WTC11 (cell line): ENCODE measurements at regions not wholly inside any gene's neighbourhood (a gene's known extent, or its start where the extent isn't known, plus 50 kb on each side); places are given as distances from the start of the nearest gene placed in this dataset.

Experiments used
- ATAC-seq: fragments of 200-7000 bp; cut with Tn5 transposase; 2 replicates; pipeline ENCODE4 v1.10.0; 2021; ENCODE audit warnings: mild to moderate bottlenecking, moderate library complexity
- CTCF ChIA-PET: fragments of 300-600 bp; sonication (Branson Sonifier 250); formaldehyde crosslinking; loops from one replicate; lab custom pipeline; 2021; ENCODE audit warnings: antibody characterized with exemption; lab: Charles Lee
- POLR2A ChIA-PET: fragments of 350-600 bp; sonication (Branson Sonifier 250); formaldehyde crosslinking; loops from one replicate; lab custom pipeline; 2021; ENCODE audit warnings: antibody characterized with exemption; lab: Charles Lee
- DNase-seq: peaks from one replicate; pipeline ENCODE4 v3.0.0; 2021; ENCODE audit warnings: low spot score
- H3K27ac Mint-ChIP-seq: 2 replicates; pipeline ENCODE4 v1.8.0; 2021; ENCODE audit warnings: mixed read lengths
- H3K27me3 Mint-ChIP-seq: 2 replicates; pipeline ENCODE4 v1.8.0; 2021; ENCODE audit warnings: low read depth, mild to moderate bottlenecking, moderate library complexity, mixed read lengths
- H3K36me3 Mint-ChIP-seq: 2 replicates; pipeline ENCODE4 v1.8.0; 2021; ENCODE audit warnings: mixed read lengths
- H3K4me1 Mint-ChIP-seq: 2 replicates; pipeline ENCODE4 v1.8.0; 2022; ENCODE audit warnings: mixed read lengths
- H3K4me3 Mint-ChIP-seq: 2 replicates; pipeline ENCODE4 v1.8.0; 2021; ENCODE audit warnings: mild to moderate bottlenecking, moderate library complexity, mixed read lengths
- H3K9me3 Mint-ChIP-seq: 2 replicates; pipeline ENCODE4 v1.8.0; 2021; ENCODE audit warnings: mixed read lengths
- ATF1 ChIP-seq: sonication (generic); formaldehyde crosslinking; IDR thresholded peaks from 2 replicates; pipeline ENCODE4 v1.8.1; 2023; ENCODE audit warnings: mild to moderate bottlenecking, moderate library complexity, missing genetic modification reagents
- ELF4 ChIP-seq: sonication (generic); formaldehyde crosslinking; IDR thresholded peaks from 2 replicates; pipeline ENCODE4 v1.8.1; 2022; ENCODE audit warnings: low read depth, mild to moderate bottlenecking, moderate library complexity, missing genetic modification reagents
- ERG ChIP-seq: fragments of 250-450 bp; sonication (Bioruptor Pico); IDR thresholded peaks from 2 replicates; pipeline ENCODE4 v1.8.0; 2021; ENCODE audit warnings: mild to moderate bottlenecking
- FOXK1 ChIP-seq: sonication (generic); formaldehyde crosslinking; IDR thresholded peaks from 2 replicates; pipeline ENCODE4 v1.8.0; 2022; ENCODE audit warnings: mild to moderate bottlenecking, moderate library complexity, missing genetic modification reagents
- FOXP1 ChIP-seq: sonication (generic); formaldehyde crosslinking; IDR thresholded peaks from 2 replicates; pipeline ENCODE4 v1.8.0; 2022; ENCODE audit warnings: missing genetic modification reagents, mild to moderate bottlenecking, moderate library complexity, borderline replicate concordance
- IRF2 ChIP-seq: sonication (generic); formaldehyde crosslinking; IDR thresholded peaks from 2 replicates; pipeline ENCODE4 v1.8.0; 2022; ENCODE audit warnings: low read depth, missing genetic modification reagents, borderline replicate concordance
- JAZF1 ChIP-seq: fragments of 250-450 bp; sonication (Bioruptor Pico); IDR thresholded peaks from 2 replicates; pipeline ENCODE4 v1.9.0; 2021; ENCODE audit warnings: moderate library complexity, mild to moderate bottlenecking, inconsistent platforms
- MXD4 ChIP-seq: fragments of 250-450 bp; sonication (Bioruptor Pico); IDR thresholded peaks from 2 replicates; pipeline ENCODE4 v1.8.0; 2021; ENCODE audit warnings: mild to moderate bottlenecking, moderate library complexity, borderline replicate concordance
- NFE2L1 ChIP-seq: sonication (generic); formaldehyde crosslinking; IDR thresholded peaks from 2 replicates; pipeline ENCODE4 v1.8.1; 2023; ENCODE audit warnings: missing genetic modification reagents
- NFYB ChIP-seq: sonication (generic); formaldehyde crosslinking; conservative IDR thresholded peaks from 2 replicates; pipeline ENCODE4 v1.8.0; 2022; ENCODE audit warnings: low read depth, missing genetic modification reagents
- PRDM15 ChIP-seq: sonication (generic); formaldehyde crosslinking; IDR thresholded peaks from 2 replicates; pipeline ENCODE4 v1.8.0; 2022; ENCODE audit warnings: missing genetic modification reagents
- RELA ChIP-seq: sonication (generic); formaldehyde crosslinking; IDR thresholded peaks from 2 replicates; pipeline ENCODE4 v1.8.1; 2022; ENCODE audit warnings: missing genetic modification reagents, mild to moderate bottlenecking, borderline replicate concordance
- TEAD4 ChIP-seq: sonication (generic); formaldehyde crosslinking; IDR thresholded peaks from 2 replicates; pipeline ENCODE4 v1.8.0; 2022; ENCODE audit warnings: mild to moderate bottlenecking, missing genetic modification reagents
- TP53 ChIP-seq: sonication (generic); formaldehyde crosslinking; IDR thresholded peaks from 2 replicates; pipeline ENCODE4 v1.8.1; 2023; ENCODE audit warnings: mild to moderate bottlenecking, missing genetic modification reagents
- ZBTB43 ChIP-seq: sonication (generic); formaldehyde crosslinking; IDR thresholded peaks from 2 replicates; pipeline ENCODE4 v1.8.1; 2023; ENCODE audit warnings: mild to moderate bottlenecking, missing genetic modification reagents
- ZNF121 ChIP-seq: sonication (generic); formaldehyde crosslinking; IDR thresholded peaks from 2 replicates; pipeline ENCODE4 v1.8.0; 2023; ENCODE audit warnings: missing genetic modification reagents
- ZNF317 ChIP-seq: sonication (generic); formaldehyde crosslinking; IDR thresholded peaks from 2 replicates; pipeline ENCODE4 v1.8.1; 2023; ENCODE audit warnings: low read depth, mild to moderate bottlenecking, moderate library complexity, missing genetic modification reagents, borderline replicate concordance
- TF ChIP-seq, protein P1 (sequence below): sonication (generic); formaldehyde crosslinking; IDR thresholded peaks from 2 replicates; pipeline ENCODE4 v1.8.1; 2022; ENCODE audit warnings: missing genetic modification reagents, borderline replicate concordance
- TF ChIP-seq, protein P2 (sequence below): sonication (generic); formaldehyde crosslinking; IDR thresholded peaks from 2 replicates; pipeline ENCODE4 v1.8.1; 2023; ENCODE audit warnings: mild to moderate bottlenecking, missing genetic modification reagents, moderate library complexity
- TF ChIP-seq, protein P3 (sequence below): sonication (generic); formaldehyde crosslinking; IDR thresholded peaks from 2 replicates; pipeline ENCODE4 v1.8.0; 2023; ENCODE audit warnings: mild to moderate bottlenecking, missing genetic modification reagents

DNA sequence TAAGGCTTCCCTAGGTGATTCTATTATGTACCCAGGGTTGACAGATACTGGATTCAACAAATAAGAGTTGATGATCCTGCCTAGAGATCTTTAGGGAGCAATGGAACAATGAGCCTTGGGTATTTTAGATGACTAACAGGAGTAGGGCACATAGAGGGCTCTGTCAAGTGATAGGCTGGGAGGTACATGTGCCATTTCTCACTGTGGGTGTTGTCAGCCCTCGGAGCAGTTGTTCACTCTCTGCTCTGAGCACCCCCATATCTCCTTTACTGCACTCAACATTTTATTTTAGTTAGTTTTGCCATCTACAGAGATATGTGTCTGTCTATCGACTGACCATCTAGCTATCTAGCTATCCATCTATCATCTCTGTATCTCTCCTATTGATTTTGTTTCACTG is 950.6 kb downstream of the TYW1 start (continued):
- TF ChIP-seq, protein P1, sequence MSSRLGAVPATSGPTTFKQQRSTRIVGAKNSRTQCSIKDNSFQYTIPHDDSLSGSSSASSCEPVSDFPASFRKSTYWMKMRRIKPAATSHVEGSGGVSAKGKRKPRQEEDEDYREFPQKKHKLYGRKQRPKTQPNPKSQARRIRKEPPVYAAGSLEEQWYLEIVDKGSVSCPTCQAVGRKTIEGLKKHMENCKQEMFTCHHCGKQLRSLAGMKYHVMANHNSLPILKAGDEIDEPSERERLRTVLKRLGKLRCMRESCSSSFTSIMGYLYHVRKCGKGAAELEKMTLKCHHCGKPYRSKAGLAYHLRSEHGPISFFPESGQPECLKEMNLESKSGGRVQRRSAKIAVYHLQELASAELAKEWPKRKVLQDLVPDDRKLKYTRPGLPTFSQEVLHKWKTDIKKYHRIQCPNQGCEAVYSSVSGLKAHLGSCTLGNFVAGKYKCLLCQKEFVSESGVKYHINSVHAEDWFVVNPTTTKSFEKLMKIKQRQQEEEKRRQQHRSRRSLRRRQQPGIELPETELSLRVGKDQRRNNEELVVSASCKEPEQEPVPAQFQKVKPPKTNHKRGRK (CRISPR knock-in tag): no peak
- TF ChIP-seq IRF2 (CRISPR knock-in tag): no peak
- TF ChIP-seq FOXK1: no peak
- TF ChIP-seq PRDM15 (CRISPR knock-in tag): no peak

GRCh38 chr7:67947646-67948045 is 951.0 kb downstream of the TYW1 start:
- TF ChIP-seq MXD4 (CRISPR knock-in tag) (no peak), ZNF121 (CRISPR knock-in tag) (no peak), ERG (CRISPR knock-in tag) (no peak), ATF1 (no peak), ZNF317 (CRISPR knock-in tag) (no peak), TP53 (CRISPR knock-in tag) (no peak), JAZF1 (CRISPR knock-in tag) (no peak), TEAD4 (CRISPR knock-in tag) (no peak), FOXP1 (no peak), NFYB (no peak), RELA (no peak), NFE2L1 (CRISPR knock-in tag) (no peak), ELF4 (CRISPR knock-in tag) (no peak), FOXK1 (no peak), ZBTB43 (no peak)
- TF ChIP-seq, protein P2, sequence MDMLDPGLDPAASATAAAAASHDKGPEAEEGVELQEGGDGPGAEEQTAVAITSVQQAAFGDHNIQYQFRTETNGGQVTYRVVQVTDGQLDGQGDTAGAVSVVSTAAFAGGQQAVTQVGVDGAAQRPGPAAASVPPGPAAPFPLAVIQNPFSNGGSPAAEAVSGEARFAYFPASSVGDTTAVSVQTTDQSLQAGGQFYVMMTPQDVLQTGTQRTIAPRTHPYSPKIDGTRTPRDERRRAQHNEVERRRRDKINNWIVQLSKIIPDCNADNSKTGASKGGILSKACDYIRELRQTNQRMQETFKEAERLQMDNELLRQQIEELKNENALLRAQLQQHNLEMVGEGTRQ (CRISPR knock-in tag): no peak
- TF ChIP-seq, protein P3, sequence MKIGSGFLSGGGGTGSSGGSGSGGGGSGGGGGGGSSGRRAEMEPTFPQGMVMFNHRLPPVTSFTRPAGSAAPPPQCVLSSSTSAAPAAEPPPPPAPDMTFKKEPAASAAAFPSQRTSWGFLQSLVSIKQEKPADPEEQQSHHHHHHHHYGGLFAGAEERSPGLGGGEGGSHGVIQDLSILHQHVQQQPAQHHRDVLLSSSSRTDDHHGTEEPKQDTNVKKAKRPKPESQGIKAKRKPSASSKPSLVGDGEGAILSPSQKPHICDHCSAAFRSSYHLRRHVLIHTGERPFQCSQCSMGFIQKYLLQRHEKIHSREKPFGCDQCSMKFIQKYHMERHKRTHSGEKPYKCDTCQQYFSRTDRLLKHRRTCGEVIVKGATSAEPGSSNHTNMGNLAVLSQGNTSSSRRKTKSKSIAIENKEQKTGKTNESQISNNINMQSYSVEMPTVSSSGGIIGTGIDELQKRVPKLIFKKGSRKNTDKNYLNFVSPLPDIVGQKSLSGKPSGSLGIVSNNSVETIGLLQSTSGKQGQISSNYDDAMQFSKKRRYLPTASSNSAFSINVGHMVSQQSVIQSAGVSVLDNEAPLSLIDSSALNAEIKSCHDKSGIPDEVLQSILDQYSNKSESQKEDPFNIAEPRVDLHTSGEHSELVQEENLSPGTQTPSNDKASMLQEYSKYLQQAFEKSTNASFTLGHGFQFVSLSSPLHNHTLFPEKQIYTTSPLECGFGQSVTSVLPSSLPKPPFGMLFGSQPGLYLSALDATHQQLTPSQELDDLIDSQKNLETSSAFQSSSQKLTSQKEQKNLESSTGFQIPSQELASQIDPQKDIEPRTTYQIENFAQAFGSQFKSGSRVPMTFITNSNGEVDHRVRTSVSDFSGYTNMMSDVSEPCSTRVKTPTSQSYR (CRISPR knock-in tag): no peak
- TF ChIP-seq, protein P1 (CRISPR knock-in tag): no peak
- no peak overlapping the region for H3K4me3 Mint-ChIP-seq
- H3K27ac Mint-ChIP-seq: no peak overlapping the region
- H3K9me3 Mint-ChIP-seq: peaks cover 3% of the 10 kb centered on the region; the same call in 1 of the 2 replicates
- peaks cover 11% of the 10 kb centered on the region for H3K4me1 Mint-ChIP-seq
- ATAC-seq: no peak
- CTCF ChIA-PET: no interaction called here
- POLR2A ChIA-PET: no interaction called here
- no peaks in the 10 kb centered on the region for H3K36me3 Mint-ChIP-seq
- H3K27me3 Mint-ChIP-seq: no peaks in the 10 kb centered on the region
- no peak for DNase-seq
